ENCODE measurements at regions not wholly inside any gene's neighbourhood (a gene's known extent, or its start where the extent isn't known, plus 50 kb on each side); places are given as distances from the start of the nearest gene placed in this dataset. TPM values are rescaled to one million over a fixed set of nuclear protein-coding genes. Genes with fewer than 3 reads are reported as not detected.
A peak's percentile ranks its signal among the peaks of the same experiment; 100 is the strongest.
"Not testable (repeated sequence)": the region's sequence is repeated elsewhere in the genome, so short reads cannot be mapped to it uniquely, and the experiment has no call there.

DNA sequence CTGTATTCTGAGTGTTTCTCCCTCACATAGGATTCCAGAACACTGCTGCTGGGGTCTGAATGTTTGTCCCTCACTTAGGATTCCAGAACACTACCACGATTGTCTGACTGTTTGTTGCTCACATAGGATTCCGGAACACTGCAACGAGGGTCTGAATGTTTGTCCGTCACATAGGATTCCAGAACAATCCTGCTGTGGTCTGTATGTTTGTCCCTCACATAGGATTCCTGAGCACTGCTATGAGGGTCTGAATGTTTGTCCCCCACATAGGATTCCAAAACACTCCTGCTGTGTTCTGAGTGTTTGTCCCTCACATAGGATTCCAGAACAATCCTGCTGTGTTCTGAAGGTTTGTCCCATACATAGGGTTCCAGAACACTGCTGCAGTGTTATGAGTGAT, 215.8 kb downstream of the FOXD4L6 start:
- intact Hi-C loops (cut with DNase I), result not testable (repeated sequence)

GRCh38 chr9:40911647-40912046, 216.8 kb downstream of the FOXD4L6 start:
- DNase-seq (ENCODE audit: low spot score), result no peak
- intact Hi-C loops (cut with DNase I), result no loop called here

More for the DNA sequence above, 215.8 kb downstream of the FOXD4L6 start:
- DNase-seq (ENCODE audit: low spot score), result not testable (repeated sequence)

DNA sequence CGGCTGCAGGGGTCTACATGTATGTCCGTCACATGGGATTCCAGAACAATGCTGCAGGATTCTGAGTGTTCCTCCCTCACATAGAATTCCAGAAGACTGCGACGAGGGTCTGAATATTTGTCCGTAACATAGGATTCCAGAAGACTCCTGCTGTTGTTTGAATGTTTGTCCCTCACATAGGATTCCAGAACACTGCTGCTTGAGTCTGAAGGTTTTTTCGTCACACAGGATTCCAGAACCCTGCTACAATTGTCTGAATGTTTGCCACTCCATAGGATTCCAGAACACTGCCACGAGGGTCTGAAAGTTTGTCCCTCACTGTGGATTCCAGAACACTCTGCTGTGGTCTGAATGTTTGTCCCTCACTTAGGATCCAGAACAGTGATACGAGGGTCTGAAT, 217.5 kb downstream of the FOXD4L6 start:
- intact Hi-C loops (cut with DNase I); DNase-seq (ENCODE audit: low spot score): not testable (repeated sequence)

DNA sequence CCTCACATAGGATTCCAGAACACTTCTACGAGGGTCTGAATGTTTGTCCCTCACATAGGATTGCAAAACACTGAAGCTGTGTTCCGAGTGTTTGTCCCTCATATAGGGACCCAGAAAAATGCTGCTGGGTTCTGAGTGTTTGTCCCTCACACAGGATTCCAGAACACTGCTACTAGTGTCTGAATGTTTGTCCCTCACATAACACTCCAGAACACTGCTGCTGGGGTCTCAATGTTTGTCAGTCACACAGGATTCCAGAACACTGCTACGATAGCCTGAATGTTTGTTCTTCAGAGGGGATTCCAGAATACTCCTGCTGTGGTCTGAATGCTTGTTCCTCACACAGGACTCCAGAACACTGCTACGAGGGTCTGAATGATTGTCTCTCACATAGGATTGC, 218.7 kb downstream of the FOXD4L6 start:
- intact Hi-C loops (cut with DNase I), result loop anchor here (5.0 kb wide), 1 partner anchor 38 kb away; no protein-coding TSS in a partner anchor
- DNase-seq (ENCODE audit: low spot score), result no peak

DNA sequence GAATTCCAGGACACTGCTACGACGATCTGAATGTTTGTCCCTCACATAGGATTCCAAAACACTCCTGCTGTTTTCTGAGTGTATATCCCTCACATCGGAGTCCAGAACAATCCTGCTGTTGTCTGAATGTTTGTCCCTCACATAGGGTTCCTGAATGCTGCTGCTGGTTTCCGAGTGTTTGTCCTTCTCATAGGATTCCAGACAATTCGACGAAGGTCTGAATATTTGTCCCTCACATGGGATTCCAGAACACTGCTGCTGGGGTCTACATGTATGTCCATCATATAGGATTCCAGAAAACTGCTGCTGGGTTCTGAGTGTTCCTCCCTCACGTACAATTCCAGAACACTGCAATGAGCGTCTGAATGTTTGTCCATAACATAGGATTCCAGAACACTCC, 219.4 kb downstream of the FOXD4L6 start:
- intact Hi-C loops (cut with DNase I), result loop anchor here (5.0 kb wide), 1 partner anchor 37 kb away; no protein-coding TSS in a partner anchor
- not testable (repeated sequence) for DNase-seq (ENCODE audit: low spot score)

- intact Hi-C loops (cut with DNase I), result loop anchor here (5.0 kb wide), 1 partner anchor 36 kb away; no protein-coding TSS in a partner anchor
- no peak for DNase-seq (ENCODE audit: low spot score)
These were observed 220.5 kb downstream of the FOXD4L6 start for GRCh38 chr9:40907657-40908624.

DNA sequence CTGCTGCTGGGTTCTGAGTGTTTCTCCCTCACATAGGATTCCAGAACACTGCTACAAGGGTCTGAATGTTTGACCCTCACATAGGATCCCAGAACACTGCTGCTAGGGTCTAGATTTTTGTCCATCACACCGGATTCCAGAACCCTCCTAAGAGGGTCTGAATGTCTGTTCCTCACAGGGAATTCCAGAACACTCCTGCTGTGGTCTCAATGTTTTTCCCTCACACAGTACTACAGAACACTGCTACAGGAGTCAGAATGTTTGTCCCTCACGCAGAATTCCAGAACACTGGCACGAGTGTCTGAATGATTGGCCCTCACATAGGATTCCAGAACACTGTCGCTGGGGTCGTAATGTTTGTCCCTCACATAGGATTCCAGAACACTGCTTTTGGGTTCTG, 221.6 kb downstream of the FOXD4L6 start:
- DNase-seq (ENCODE audit: low spot score), result not testable (repeated sequence)
- intact Hi-C loops (cut with DNase I), result loop anchor here (5.0 kb wide), 1 partner anchor 35 kb away; no protein-coding TSS in a partner anchor

- DNase-seq (ENCODE audit: low spot score); intact Hi-C loops (cut with DNase I): not testable (repeated sequence)
These were observed 236.2 kb downstream of the FOXD4L6 start for GRCh38 chr9:40892315-40892714.

DNA sequence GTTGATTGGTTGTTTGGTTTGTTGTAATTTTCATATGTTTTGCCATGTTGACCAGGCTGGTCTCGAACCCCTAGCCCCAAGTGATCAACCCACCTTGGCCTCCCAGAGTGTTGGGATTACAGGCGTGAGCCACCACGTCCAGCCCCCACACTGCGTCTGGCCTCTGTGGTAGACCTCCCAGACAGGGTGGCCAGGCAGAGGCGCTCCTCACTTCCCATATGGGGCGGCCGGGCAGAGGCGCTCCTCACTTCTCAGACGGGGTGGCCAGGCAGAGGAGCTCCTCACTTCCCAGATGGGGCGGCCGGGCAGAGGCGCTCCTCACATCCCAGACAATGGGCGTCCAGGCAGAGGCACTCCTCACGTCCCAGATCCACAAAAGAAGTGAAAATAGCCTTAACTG, 242.6 kb downstream of the FOXD4L6 start:
- DNase-seq (ENCODE audit: low spot score), result peak; percentile 73
- intact Hi-C loops (cut with DNase I), result not testable (repeated sequence)

DNA sequence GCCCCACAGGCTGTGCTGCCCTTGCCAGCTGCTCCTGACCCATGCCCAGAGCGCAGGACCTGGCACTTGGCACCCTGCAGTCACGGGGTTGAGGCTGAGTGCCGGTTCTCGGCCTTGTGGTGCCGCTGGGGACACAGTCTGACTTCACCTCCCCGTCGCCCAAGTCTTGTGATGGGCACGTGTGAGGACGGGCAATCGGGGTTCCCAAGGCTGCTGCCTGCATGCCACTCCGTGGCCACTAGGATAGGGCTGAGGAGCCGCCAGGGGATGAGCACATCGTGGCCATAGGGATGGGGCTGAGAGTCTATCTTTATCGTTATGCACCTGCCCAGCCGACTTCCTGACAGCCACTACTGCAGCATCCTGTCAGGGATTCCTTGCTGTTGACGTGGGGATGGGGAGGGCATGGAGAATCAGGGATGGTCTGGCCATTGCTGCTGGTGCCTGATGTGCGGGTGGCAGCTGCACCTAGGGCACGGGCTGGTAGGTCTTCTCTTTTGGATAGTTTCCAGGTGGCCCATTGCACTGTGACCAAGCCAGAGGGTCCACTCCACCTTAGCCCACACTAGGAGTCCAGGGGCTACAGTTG, 243.5 kb downstream of the FOXD4L6 start:
- intact Hi-C loops (cut with DNase I), result not testable (repeated sequence)
- peak; percentile 71 for DNase-seq (ENCODE audit: low spot score)

GRCh38 chr9:40884072-40884901, 244.2 kb downstream of the FOXD4L6 start:
- intact Hi-C loops (cut with DNase I), result no loop called here
- peak; percentile 74 for DNase-seq (ENCODE audit: low spot score)

- intact Hi-C loops (cut with DNase I), result not testable (repeated sequence)
- DNase-seq (ENCODE audit: low spot score), result peak; percentile 71
These were observed 244.9 kb downstream of the FOXD4L6 start for GRCh38 chr9:40883423-40884071.

- intact Hi-C loops (cut with DNase I), result loop anchor here (5.0 kb wide), 1 partner anchor 33 kb away; no protein-coding TSS in a partner anchor
These were observed 254.7 kb downstream of the FOXD4L6 start for GRCh38 chr9:40873753-40874295.

DNA sequence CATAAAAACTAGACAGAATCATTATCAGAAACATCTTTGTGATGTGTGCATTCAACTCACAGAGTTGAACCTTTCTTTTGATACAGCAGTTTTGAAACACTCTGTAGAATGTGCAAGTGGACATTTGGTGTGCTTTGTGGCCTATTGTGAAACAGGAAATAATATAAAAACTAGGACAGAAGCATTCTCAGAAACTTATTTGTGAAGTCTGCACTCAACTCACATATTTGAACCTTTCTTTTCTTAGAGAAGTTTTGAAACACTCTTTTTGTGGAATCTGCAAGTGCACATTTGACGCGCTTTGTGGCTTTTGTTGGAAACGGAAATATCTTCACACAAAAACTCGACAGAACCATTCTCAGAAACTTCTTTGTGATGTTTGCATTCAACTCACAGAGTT, 260.0 kb downstream of the FOXD4L6 start:
- intact Hi-C loops (cut with DNase I); DNase-seq (ENCODE audit: low spot score): not testable (repeated sequence)

More at GRCh38 chr9:40873753-40874295, 254.7 kb downstream of the FOXD4L6 start:
- not testable (repeated sequence) for DNase-seq (ENCODE audit: low spot score)

Small RNA genes in the stretch of these regions (microRNA-seq; reads per million reads assigned to microRNA genes)
- not detected for gene MIR1299
